ENCODE measurements at regions not wholly inside any gene's neighbourhood (a gene's known extent, or its start where the extent isn't known, plus 50 kb on each side); places are given as distances from the start of the nearest gene placed in this dataset.

GRCh38 chr12:93957168-93957567 lies 191.2 kb upstream of the PLXNC1 start:
- no peak for ATAC-seq (ENCODE audit: poor library complexity)
- ChIA-PET CTCF (no interaction called here), POLR2A (no interaction called here)
- no peaks in the 10 kb centered on the region for H3K4me1 ChIP-seq (ENCODE audit: insufficient read depth, low read length)
- Mint-ChIP-seq H3K27ac (no peak overlapping the region), H3K36me3 (ENCODE audit: low read depth) (no peaks in the 10 kb centered on the region), H3K4me1 (ENCODE audit: low read depth) (no peaks in the 10 kb centered on the region), H3K27me3 (no peaks in the 10 kb centered on the region), H3K9me3 (peaks cover 9% of the 10 kb centered on the region), H3K4me3 (no peak overlapping the region)
- H3K4me3 ChIP-seq (ENCODE audit: low read length): no peak overlapping the region
- no peak for DNase-seq
- no peak overlapping the region for H3K27ac ChIP-seq (ENCODE audit: low read depth in 1 of 2, low read length in 2 of 2)
- H3K27me3 ChIP-seq (ENCODE audit: control insufficient read depth in 1 of 2, insufficient read depth in 2 of 2, low read length in 2 of 2): no peaks in the 10 kb centered on the region
- no peaks in the 10 kb centered on the region for H3K9me3 ChIP-seq (ENCODE audit: control insufficient read depth in 1 of 2, insufficient read depth in 1 of 2, low read length in 2 of 2)
- no peaks in the 10 kb centered on the region for H3K36me3 ChIP-seq (ENCODE audit: insufficient read depth, low read length)
- intact Hi-C loops (cut with DNase I, micrococcal nuclease): no loop called here
- TF ChIP-seq CTCF (IDR thresholded peaks at IDR 0.05): no peak

- Histone ChIP-seq H3K27me3 (ENCODE audit: control insufficient read depth in 1 of 2, insufficient read depth in 2 of 2, low read length in 2 of 2) (no peaks in the 10 kb centered on the region), H3K4me1 (ENCODE audit: insufficient read depth, low read length) (no peaks in the 10 kb centered on the region), H3K9me3 (ENCODE audit: control insufficient read depth in 1 of 2, insufficient read depth in 1 of 2, low read length in 2 of 2) (no peaks in the 10 kb centered on the region), H3K27ac (ENCODE audit: low read depth in 1 of 2, low read length in 2 of 2) (no peak overlapping the region), H3K36me3 (ENCODE audit: insufficient read depth, low read length) (no peaks in the 10 kb centered on the region), H3K4me3 (ENCODE audit: low read length) (no peak overlapping the region)
- intact Hi-C loops (cut with DNase I, micrococcal nuclease): no loop called here
- Mint-ChIP-seq H3K4me1 (ENCODE audit: low read depth) (no peaks in the 10 kb centered on the region), H3K27ac (no peak overlapping the region), H3K9me3 (peaks cover 9% of the 10 kb centered on the region), H3K27me3 (no peaks in the 10 kb centered on the region), H3K4me3 (no peak overlapping the region), H3K36me3 (ENCODE audit: low read depth) (no peaks in the 10 kb centered on the region)
- CTCF ChIA-PET: no interaction called here
- DNase-seq: no peak
- TF ChIP-seq CTCF (IDR thresholded peaks at IDR 0.05): no peak
- no peak for ATAC-seq (ENCODE audit: poor library complexity)
- POLR2A ChIA-PET: no interaction called here
These were observed 190.5 kb upstream of the PLXNC1 start for GRCh38 chr12:93957870-93958269.

- intact Hi-C loops (cut with DNase I, micrococcal nuclease): no loop called here
- Mint-ChIP-seq H3K4me1 (ENCODE audit: low read depth) (no peaks in the 10 kb centered on the region), H3K4me3 (no peak overlapping the region), H3K27ac (no peak overlapping the region), H3K9me3 (peaks cover 9% of the 10 kb centered on the region), H3K36me3 (ENCODE audit: low read depth) (no peaks in the 10 kb centered on the region), H3K27me3 (no peaks in the 10 kb centered on the region)
- CTCF ChIA-PET: no interaction called here
- Histone ChIP-seq H3K4me3 (ENCODE audit: low read length) (no peak overlapping the region), H3K4me1 (ENCODE audit: insufficient read depth, low read length) (no peaks in the 10 kb centered on the region), H3K27me3 (ENCODE audit: control insufficient read depth in 1 of 2, insufficient read depth in 2 of 2, low read length in 2 of 2) (no peaks in the 10 kb centered on the region), H3K36me3 (ENCODE audit: insufficient read depth, low read length) (no peaks in the 10 kb centered on the region), H3K27ac (ENCODE audit: low read depth in 1 of 2, low read length in 2 of 2) (no peak overlapping the region), H3K9me3 (ENCODE audit: control insufficient read depth in 1 of 2, insufficient read depth in 1 of 2, low read length in 2 of 2) (no peaks in the 10 kb centered on the region)
- DNase-seq: no peak
- POLR2A ChIA-PET: no interaction called here
- no peak for TF ChIP-seq CTCF (IDR thresholded peaks at IDR 0.05)
- ATAC-seq (ENCODE audit: poor library complexity): no peak
These were observed 188.7 kb upstream of the PLXNC1 start for GRCh38 chr12:93959657-93960056.

Measured in CD4-positive, alpha-beta T cell (primary cell).